ENCODE measurements at regions not wholly inside any gene's neighbourhood (a gene's known extent, or its start where the extent isn't known, plus 50 kb on each side); places are given as distances from the start of the nearest gene placed in this dataset.

GRCh38 chr1:42037161-42037560 lies 116.0 kb upstream of the GUCA2B start:
- TF ChIP-seq CTCF (IDR thresholded peaks at IDR 0.05) = no peak
- no peak for TF ChIP-seq TEAD4 (IDR thresholded peaks at IDR 0.05; ENCODE audit: borderline replicate concordance, insufficient read depth)
